ENCODE measurements at regions not wholly inside any gene's neighbourhood (a gene's known extent, or its start where the extent isn't known, plus 50 kb on each side); places are given as distances from the start of the nearest gene placed in this dataset.

DNA sequence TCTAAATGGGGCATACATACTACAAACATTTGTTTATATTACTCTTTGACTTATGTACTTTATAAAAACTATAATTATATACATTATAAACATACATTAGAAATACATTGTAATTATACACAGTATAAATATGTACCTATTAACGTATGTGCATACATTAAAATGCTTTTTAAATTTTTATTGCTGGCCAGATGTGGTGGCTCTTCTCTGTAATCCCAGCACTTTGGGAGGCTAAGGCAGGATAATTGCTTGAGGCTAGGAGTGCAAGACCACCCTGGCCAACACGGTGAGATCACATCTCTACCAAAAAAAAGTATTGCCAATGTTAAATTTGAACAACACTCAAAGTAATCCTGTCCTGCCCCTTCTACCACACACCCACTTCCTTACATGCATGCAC, 1037.0 kb downstream of the GRM8 start:
- FAIRE-seq (no peak), DNase-seq (ENCODE audit: low read depth) (no peak)
- no peak overlapping the region for H3K27ac Mint-ChIP-seq (ENCODE audit: unreplicated experiment)
- Histone ChIP-seq H2AFZ (ENCODE audit: low read depth, low read length) (no peak overlapping the region), H3K9ac (ENCODE audit: low read length) (no peak overlapping the region), H3K4me2 (ENCODE audit: low read length) (no peak overlapping the region), H3K9me3 (ENCODE audit: insufficient read depth, low read depth, low read length) (peaks cover 3% of the 10 kb centered on the region), H3K79me2 (ENCODE audit: insufficient read depth, low read length) (no peaks in the 10 kb centered on the region), H4K20me1 (ENCODE audit: insufficient read depth, low read length) (no peaks in the 10 kb centered on the region), H3K27me3 (ENCODE audit: insufficient read depth, low read length) (no peaks in the 10 kb centered on the region), H3K27ac (ENCODE audit: low read depth, low read length) (no peak overlapping the region), H3K4me3 (ENCODE audit: insufficient read depth, low read depth, low read length) (no peak overlapping the region), H3K36me3 (ENCODE audit: insufficient read depth, low read length) (no peaks in the 10 kb centered on the region), H3K4me1 (ENCODE audit: insufficient read depth, low read length) (peaks cover 3% of the 10 kb centered on the region)
- no peaks in the 10 kb centered on the region for H3K36me3 Mint-ChIP-seq (ENCODE audit: low read depth, unreplicated experiment)
- H3K4me3 Mint-ChIP-seq (ENCODE audit: unreplicated experiment) = no peak overlapping the region
- H3K27me3 Mint-ChIP-seq (ENCODE audit: low read depth, unreplicated experiment) = no peaks in the 10 kb centered on the region
- TF ChIP-seq EZH2 (IDR thresholded peaks at IDR 0.05; ENCODE audit: insufficient read depth, low read length) = no peak
- TF ChIP-seq, protein P1, sequence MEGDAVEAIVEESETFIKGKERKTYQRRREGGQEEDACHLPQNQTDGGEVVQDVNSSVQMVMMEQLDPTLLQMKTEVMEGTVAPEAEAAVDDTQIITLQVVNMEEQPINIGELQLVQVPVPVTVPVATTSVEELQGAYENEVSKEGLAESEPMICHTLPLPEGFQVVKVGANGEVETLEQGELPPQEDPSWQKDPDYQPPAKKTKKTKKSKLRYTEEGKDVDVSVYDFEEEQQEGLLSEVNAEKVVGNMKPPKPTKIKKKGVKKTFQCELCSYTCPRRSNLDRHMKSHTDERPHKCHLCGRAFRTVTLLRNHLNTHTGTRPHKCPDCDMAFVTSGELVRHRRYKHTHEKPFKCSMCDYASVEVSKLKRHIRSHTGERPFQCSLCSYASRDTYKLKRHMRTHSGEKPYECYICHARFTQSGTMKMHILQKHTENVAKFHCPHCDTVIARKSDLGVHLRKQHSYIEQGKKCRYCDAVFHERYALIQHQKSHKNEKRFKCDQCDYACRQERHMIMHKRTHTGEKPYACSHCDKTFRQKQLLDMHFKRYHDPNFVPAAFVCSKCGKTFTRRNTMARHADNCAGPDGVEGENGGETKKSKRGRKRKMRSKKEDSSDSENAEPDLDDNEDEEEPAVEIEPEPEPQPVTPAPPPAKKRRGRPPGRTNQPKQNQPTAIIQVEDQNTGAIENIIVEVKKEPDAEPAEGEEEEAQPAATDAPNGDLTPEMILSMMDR (IDR thresholded peaks at IDR 0.05; ENCODE audit: insufficient read depth, low read depth, low read length) = no peak
- peaks cover 9% of the 10 kb centered on the region for H3K4me1 Mint-ChIP-seq (ENCODE audit: low read depth, unreplicated experiment)
- no peaks in the 10 kb centered on the region for H3K9me3 Mint-ChIP-seq (ENCODE audit: unreplicated experiment)

DNA sequence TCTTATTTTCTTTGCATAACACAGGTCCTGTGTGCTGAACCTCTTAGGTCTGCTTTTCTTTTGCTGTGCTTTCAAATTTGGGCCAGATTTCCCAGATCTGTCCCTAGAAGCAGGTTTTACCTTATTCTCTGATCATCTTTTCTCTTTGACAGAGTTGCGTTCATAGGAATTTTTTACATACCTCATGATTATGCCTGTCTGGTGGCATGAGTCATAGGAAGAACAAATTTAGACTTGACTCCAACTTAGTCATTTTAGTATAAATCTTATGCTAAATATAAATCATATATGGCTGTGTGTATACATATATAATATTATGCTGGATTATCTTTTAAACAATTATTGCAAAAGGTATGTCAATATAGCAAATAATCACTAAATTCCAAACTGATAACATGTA, 1038.9 kb downstream of the GRM8 start:
- Histone ChIP-seq H3K4me1 (ENCODE audit: insufficient read depth, low read length) (peaks cover 3% of the 10 kb centered on the region), H3K79me2 (ENCODE audit: insufficient read depth, low read length) (no peaks in the 10 kb centered on the region), H3K36me3 (ENCODE audit: insufficient read depth, low read length) (no peaks in the 10 kb centered on the region), H2AFZ (ENCODE audit: low read depth, low read length) (no peak overlapping the region), H4K20me1 (ENCODE audit: insufficient read depth, low read length) (no peaks in the 10 kb centered on the region), H3K9me3 (ENCODE audit: insufficient read depth, low read depth, low read length) (peaks cover 3% of the 10 kb centered on the region), H3K9ac (ENCODE audit: low read length) (no peak overlapping the region), H3K4me2 (ENCODE audit: low read length) (peak overlapping the region; percentile 27), H3K27ac (ENCODE audit: low read depth, low read length) (no peak overlapping the region), H3K4me3 (ENCODE audit: insufficient read depth, low read depth, low read length) (no peak overlapping the region), H3K27me3 (ENCODE audit: insufficient read depth, low read length) (no peaks in the 10 kb centered on the region)
- H3K36me3 Mint-ChIP-seq (ENCODE audit: low read depth, unreplicated experiment) = no peaks in the 10 kb centered on the region
- TF ChIP-seq EZH2 (IDR thresholded peaks at IDR 0.05; ENCODE audit: insufficient read depth, low read length) = no peak
- TF ChIP-seq, protein P1 (IDR thresholded peaks at IDR 0.05; ENCODE audit: insufficient read depth, low read depth, low read length) = no peak
- no peak for DNase-seq (ENCODE audit: low read depth)
- no peaks in the 10 kb centered on the region for H3K27me3 Mint-ChIP-seq (ENCODE audit: low read depth, unreplicated experiment)
- H3K4me1 Mint-ChIP-seq (ENCODE audit: low read depth, unreplicated experiment) = peaks cover 9% of the 10 kb centered on the region
- no peak overlapping the region for H3K4me3 Mint-ChIP-seq (ENCODE audit: unreplicated experiment)
- FAIRE-seq = no peak
- H3K9me3 Mint-ChIP-seq (ENCODE audit: unreplicated experiment) = no peaks in the 10 kb centered on the region
- H3K27ac Mint-ChIP-seq (ENCODE audit: unreplicated experiment) = no peak overlapping the region

DNA sequence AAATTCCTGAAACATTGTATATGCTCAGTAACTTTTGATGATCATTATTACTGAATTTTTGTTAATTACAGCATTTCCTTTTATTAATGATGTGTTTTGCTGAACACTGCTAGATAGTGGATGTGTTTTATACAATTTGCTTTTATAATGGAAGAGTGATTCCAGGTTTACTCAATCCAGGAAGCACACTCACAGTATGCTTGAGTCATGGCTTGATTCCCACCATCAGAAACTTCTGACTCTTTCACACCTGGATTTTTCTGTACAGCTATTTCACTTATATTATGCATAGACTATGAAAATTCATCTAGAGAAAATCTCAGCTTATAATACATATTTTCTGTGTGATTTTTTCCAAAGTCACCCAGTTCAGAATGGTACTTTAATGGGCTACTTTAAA, 1040.9 kb downstream of the GRM8 start:
- TF ChIP-seq EZH2 (IDR thresholded peaks at IDR 0.05; ENCODE audit: insufficient read depth, low read length) = no peak
- TF ChIP-seq, protein P1 (IDR thresholded peaks at IDR 0.05; ENCODE audit: insufficient read depth, low read depth, low read length) = no peak
- Mint-ChIP-seq H3K4me1 (ENCODE audit: low read depth, unreplicated experiment) (peaks cover 9% of the 10 kb centered on the region), H3K4me3 (ENCODE audit: unreplicated experiment) (no peak overlapping the region), H3K27ac (ENCODE audit: unreplicated experiment) (no peak overlapping the region), H3K27me3 (ENCODE audit: low read depth, unreplicated experiment) (no peaks in the 10 kb centered on the region), H3K9me3 (ENCODE audit: unreplicated experiment) (no peaks in the 10 kb centered on the region), H3K36me3 (ENCODE audit: low read depth, unreplicated experiment) (no peaks in the 10 kb centered on the region)
- DNase-seq (ENCODE audit: low read depth) = no peak
- FAIRE-seq = no peak
- no peak overlapping the region for H3K9ac ChIP-seq (ENCODE audit: low read length)
- peaks cover 3% of the 10 kb centered on the region for H3K4me1 ChIP-seq (ENCODE audit: insufficient read depth, low read length)
- H3K79me2 ChIP-seq (ENCODE audit: insufficient read depth, low read length) = no peaks in the 10 kb centered on the region
- H3K4me3 ChIP-seq (ENCODE audit: insufficient read depth, low read depth, low read length) = no peak overlapping the region
- H4K20me1 ChIP-seq (ENCODE audit: insufficient read depth, low read length) = no peaks in the 10 kb centered on the region
- no peak overlapping the region for H3K4me2 ChIP-seq (ENCODE audit: low read length)
- H2AFZ ChIP-seq (ENCODE audit: low read depth, low read length) = no peak overlapping the region
- H3K36me3 ChIP-seq (ENCODE audit: insufficient read depth, low read length) = no peaks in the 10 kb centered on the region
- H3K27ac ChIP-seq (ENCODE audit: low read depth, low read length) = no peak overlapping the region
- no peaks in the 10 kb centered on the region for H3K27me3 ChIP-seq (ENCODE audit: insufficient read depth, low read length)
- H3K9me3 ChIP-seq (ENCODE audit: insufficient read depth, low read depth, low read length) = no peaks in the 10 kb centered on the region

All from astrocyte (in vitro differentiated cells and primary cell).